Skeletal muscle satellite cell (primary cell): ENCODE measurements at regions not wholly inside any gene's neighbourhood (a gene's known extent, or its start where the extent isn't known, plus 50 kb on each side); places are given as distances from the start of the nearest gene placed in this dataset.
"Not testable (repeated sequence)": the region's sequence is repeated elsewhere in the genome, so short reads cannot be mapped to it uniquely, and the experiment has no call there.

ENCODE experiments used
- H3K27me3 ChIP-seq: 2 replicates; pipeline ENCODE4 v1.7.0; 2013; ENCODE audit warnings: low read length; ENCODE audit not compliant: control insufficient read depth, insufficient read depth
- H3K36me3 ChIP-seq: 2 replicates; pipeline ENCODE4 v1.7.0; 2013; ENCODE audit warnings: mild to moderate bottlenecking, control low read depth, low read length; ENCODE audit not compliant: insufficient read depth
- H3K4me1 ChIP-seq: 2 replicates; pipeline ENCODE4 v1.7.0; 2013; ENCODE audit warnings: low read length; ENCODE audit not compliant: control insufficient read depth, insufficient read depth
- H3K4me2 ChIP-seq: 2 replicates; pipeline ENCODE4 v1.7.0; 2013; ENCODE audit warnings: mild to moderate bottlenecking, low read length
- H3K4me3 ChIP-seq: 2 replicates; pipeline ENCODE4 v1.7.0; 2013; ENCODE audit warnings: low read length
- H3K9ac ChIP-seq: 2 replicates; pipeline ENCODE4 v1.7.0; 2013; ENCODE audit warnings: mild to moderate bottlenecking, low read depth, low read length, moderate library complexity
- H3K9me3 ChIP-seq: replicated peaks from 2 replicates; pipeline ENCODE4 v1.7.0; 2013; ENCODE audit warnings: mild to moderate bottlenecking, control low read depth, low read length

DNA sequence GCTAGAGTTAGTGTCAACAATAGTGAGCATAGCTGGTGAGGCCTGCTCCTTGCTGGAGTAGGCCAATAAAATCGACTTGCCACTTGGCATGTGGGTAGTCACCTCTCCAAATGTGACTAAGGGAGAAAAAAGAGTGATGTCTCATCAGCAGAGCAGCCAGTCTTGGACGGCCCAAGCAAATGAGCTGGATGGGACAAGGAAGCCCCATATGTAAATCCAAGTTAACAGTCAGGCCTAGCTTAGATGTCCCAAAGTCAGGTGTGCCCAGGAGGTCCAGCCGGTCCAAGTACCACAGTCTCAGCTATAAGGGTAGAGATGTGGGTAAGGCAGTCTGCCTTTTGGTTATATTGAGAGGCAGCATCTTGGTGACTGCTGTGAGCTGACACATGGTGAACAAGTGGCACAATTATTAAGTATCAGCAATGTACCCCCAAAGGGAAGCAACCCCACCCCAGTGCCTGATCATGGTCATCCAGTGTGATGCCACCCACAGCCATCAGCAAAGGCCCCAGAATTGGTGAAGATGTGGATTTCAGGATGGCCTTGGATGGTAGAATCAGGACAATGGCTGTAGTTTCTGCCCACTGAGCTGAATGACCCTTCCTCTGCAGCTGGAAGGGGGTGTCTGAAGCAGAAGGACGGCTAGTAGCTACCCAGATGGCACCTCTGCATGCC lies 83.4 kb downstream of the TNFRSF13B start:
- Histone ChIP-seq H3K36me3 (no peaks in the 10 kb centered on the region), H3K4me3 (no peak overlapping the region), H3K4me1 (no peaks in the 10 kb centered on the region), H3K4me2 (no peak overlapping the region), H3K27me3 (peaks cover 13% of the 10 kb centered on the region), H3K9ac (no peak overlapping the region), H3K9me3 (no peaks in the 10 kb centered on the region)

DNA sequence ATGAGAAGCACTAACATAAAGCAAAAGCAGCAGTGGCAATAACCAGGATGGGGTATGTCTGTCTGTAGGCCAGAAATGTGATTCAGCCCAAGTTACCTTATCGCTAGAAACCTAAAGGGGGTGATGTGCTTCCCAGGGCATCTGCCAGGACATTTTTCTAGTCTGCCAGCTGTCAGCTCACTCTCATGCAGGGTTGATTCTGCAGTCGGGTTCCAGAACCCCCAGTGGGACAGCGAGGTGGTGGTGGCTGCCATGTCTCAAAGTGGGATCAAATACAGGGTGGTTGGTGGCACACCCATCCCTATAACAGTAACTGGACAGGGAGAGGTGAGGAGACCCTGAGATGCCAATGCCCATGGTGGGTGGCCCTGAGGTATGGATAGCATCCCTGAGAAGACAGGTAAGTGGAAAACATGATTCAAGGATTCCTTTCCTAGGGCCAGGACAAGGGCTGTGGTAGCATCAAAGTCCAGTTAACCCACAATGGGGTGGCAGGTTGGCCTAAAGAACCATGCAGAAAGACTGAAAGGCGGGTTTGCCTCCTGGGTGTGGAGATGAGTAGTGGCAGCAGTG lies 84.3 kb downstream of the TNFRSF13B start:
- H3K27me3 ChIP-seq, result peaks cover 13% of the 10 kb centered on the region
- H3K4me2 ChIP-seq, result no peak overlapping the region
- H3K9me3 ChIP-seq, result no peaks in the 10 kb centered on the region
- H3K4me1 ChIP-seq, result no peaks in the 10 kb centered on the region
- H3K4me3 ChIP-seq, result no peak overlapping the region
- no peaks in the 10 kb centered on the region for H3K36me3 ChIP-seq
- no peak overlapping the region for H3K9ac ChIP-seq

DNA sequence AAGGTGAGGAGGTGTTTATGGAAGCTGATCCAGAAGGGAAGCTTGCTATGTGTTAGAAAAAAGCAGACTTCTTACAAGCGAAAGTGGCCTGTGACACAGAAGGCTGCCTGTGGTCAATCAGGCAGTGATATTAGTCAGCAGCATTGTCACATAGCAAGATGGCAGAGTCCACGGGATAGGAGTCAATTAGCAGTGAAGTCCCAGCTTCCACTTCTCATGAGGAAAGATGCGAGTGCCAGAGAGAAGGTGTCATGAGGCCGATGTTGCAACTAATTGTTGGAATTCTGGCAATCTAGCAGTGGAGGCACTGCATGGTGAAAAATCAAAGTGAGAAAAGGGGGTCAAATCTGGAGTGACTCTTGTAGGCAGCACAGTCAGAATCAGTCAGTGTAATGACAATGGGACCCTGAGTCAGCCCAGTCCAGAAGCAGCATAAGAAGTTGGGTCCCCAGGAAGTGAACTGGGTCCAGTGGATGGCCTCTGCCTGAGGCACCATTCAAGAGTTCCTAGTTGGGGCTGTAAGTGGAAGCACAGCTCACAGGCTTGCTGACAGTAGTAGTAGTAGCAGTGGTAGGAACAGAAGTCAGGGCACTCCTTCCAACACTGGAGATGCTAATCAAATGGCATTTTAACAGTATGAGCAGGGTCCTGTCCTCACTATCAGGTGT lies 85.1 kb downstream of the TNFRSF13B start:
- H3K9me3 ChIP-seq, result no peaks in the 10 kb centered on the region
- H3K4me3 ChIP-seq, result no peak overlapping the region
- no peaks in the 10 kb centered on the region for H3K36me3 ChIP-seq
- no peak overlapping the region for H3K4me2 ChIP-seq
- H3K4me1 ChIP-seq, result no peaks in the 10 kb centered on the region
- H3K27me3 ChIP-seq, result peaks cover 15% of the 10 kb centered on the region
- no peak overlapping the region for H3K9ac ChIP-seq

GRCh38 chr17:16885204-16885603 lies 86.7 kb downstream of the TNFRSF13B start:
- not testable (repeated sequence) for H3K9me3 ChIP-seq, H3K4me2 ChIP-seq, H3K4me3 ChIP-seq, H3K4me1 ChIP-seq, H3K9ac ChIP-seq, H3K36me3 ChIP-seq
- peaks cover 19% of the 10 kb centered on the region for H3K27me3 ChIP-seq

- not testable (repeated sequence) for H3K9ac ChIP-seq, H3K4me3 ChIP-seq, H3K4me1 ChIP-seq, H3K36me3 ChIP-seq, H3K9me3 ChIP-seq, H3K4me2 ChIP-seq
- peaks cover 32% of the 10 kb centered on the region for H3K27me3 ChIP-seq
Observed at GRCh38 chr17:16882926-16883265, 89.0 kb downstream of the TNFRSF13B start.

DNA sequence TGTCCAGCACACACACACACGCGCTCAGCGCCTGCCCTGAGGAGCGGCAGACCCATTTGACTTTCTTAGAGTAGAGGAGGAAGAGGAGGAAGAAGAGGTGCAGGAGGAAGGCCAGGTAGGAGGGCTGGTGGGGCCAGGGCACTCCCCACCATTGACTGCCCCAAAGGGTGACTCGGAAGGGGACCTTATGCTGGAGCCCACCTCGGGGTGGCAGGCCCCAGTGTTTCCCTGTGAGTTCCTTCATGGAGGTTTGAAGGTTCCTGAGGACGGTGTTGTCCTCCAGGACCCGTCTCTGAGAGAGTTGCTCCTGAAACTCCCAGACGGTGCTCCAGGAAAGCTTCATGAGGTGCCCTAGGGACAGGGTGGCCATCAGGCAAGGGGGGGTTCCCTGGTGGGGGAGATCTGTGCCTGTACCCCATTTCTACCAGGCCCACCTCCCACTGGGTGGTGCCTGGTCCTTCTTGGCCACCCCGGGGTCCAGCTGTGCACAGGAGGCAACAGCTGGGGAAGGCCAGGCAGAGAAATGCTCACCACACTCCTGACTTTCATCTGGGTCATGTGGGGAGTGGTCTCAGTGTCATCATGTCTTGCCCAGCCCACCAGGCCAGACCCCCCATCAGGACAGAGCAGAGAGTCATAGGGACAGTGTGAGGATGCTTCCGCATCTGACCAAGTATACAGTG lies 89.5 kb downstream of the TNFRSF13B start:
- no peaks in the 10 kb centered on the region for H3K36me3 ChIP-seq
- no peak overlapping the region for H3K9ac ChIP-seq
- H3K4me2 ChIP-seq, result no peak overlapping the region
- H3K27me3 ChIP-seq, result peaks cover 37% of the 10 kb centered on the region
- peaks cover 4% of the 10 kb centered on the region for H3K9me3 ChIP-seq
- H3K4me1 ChIP-seq, result no peaks in the 10 kb centered on the region
- H3K4me3 ChIP-seq, result no peak overlapping the region

GRCh38 chr17:16881239-16881924 lies 90.5 kb downstream of the TNFRSF13B start:
- peaks cover 32% of the 10 kb centered on the region for H3K27me3 ChIP-seq

DNA sequence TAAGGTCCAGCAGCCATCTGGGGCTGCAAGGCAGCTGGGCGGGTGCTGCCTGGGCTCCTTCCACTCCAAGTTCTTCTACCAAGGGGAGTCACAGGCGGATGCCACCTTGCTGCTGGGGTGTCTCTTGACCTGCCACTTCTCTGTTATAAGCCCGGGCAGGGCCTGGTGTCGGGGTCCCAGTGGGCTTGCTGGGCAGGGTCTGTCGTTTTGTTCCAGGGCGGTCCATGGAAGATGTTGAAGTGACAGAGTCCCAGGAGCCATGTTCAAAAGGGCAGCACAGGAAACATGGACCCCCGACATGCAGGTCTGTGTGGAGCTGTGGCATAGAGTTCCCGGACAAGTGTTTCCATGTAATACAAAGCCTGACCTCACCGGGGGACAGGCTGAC lies 91.1 kb downstream of the TNFRSF13B start:
- Histone ChIP-seq H3K9ac (no peak overlapping the region), H3K4me2 (no peak overlapping the region), H3K4me1 (no peaks in the 10 kb centered on the region), H3K27me3 (peaks cover 29% of the 10 kb centered on the region), H3K4me3 (no peak overlapping the region), H3K36me3 (no peaks in the 10 kb centered on the region), H3K9me3 (peaks cover 6% of the 10 kb centered on the region)

More at GRCh38 chr17:16881239-16881924, 90.5 kb downstream of the TNFRSF13B start:
- Histone ChIP-seq H3K36me3 (no peaks in the 10 kb centered on the region), H3K4me1 (no peaks in the 10 kb centered on the region), H3K4me3 (no peak overlapping the region), H3K4me2 (no peak overlapping the region), H3K9ac (no peak overlapping the region), H3K9me3 (peaks cover 6% of the 10 kb centered on the region)

DNA sequence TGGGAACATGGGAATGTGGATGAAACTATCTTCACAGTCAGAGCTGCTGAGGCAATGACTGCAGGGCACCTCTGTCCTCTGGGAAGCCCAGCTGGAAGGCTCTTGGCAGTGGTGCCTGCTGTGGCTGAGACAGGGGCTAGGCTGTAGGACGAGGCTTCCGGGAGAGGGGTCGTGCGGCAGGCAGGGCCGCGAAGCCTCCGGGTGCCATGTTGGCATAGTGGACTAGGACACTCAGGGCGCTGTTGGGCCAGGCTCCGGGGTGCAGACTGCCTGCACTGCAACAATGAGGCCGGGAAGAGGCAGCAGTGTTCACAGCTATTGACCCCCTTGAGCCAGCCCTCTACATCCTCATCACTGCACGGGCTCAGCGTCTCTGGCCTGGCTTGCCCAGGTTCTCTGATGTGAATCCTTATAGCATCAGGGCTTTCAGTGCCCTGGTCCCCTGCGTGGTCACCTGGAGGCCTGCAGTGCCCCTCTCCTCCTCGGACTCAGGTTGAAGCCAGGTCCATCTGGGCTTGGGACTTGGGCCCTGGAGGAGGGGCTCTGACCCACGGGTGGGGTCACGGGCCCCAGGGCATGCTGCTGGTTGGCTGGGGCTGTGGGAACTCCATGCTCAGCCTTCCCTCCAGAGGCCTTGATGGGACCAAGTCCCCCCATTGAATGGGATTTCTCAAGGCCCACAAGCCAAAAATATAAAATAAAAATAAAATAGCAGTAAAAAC lies 91.6 kb downstream of the TNFRSF13B start:
- peaks cover 29% of the 10 kb centered on the region for H3K27me3 ChIP-seq
- no peaks in the 10 kb centered on the region for H3K4me1 ChIP-seq
- no peak overlapping the region for H3K9ac ChIP-seq
- H3K9me3 ChIP-seq, result peaks cover 6% of the 10 kb centered on the region
- no peak overlapping the region for H3K4me2 ChIP-seq
- H3K4me3 ChIP-seq, result no peak overlapping the region
- H3K36me3 ChIP-seq, result no peaks in the 10 kb centered on the region

GRCh38 chr17:16879686-16880085 lies 92.2 kb downstream of the TNFRSF13B start:
- peaks cover 6% of the 10 kb centered on the region for H3K9me3 ChIP-seq
- no peak overlapping the region for H3K4me2 ChIP-seq
- no peaks in the 10 kb centered on the region for H3K4me1 ChIP-seq
- no peaks in the 10 kb centered on the region for H3K36me3 ChIP-seq
- H3K27me3 ChIP-seq, result peaks cover 29% of the 10 kb centered on the region
- H3K9ac ChIP-seq, result no peak overlapping the region
- H3K4me3 ChIP-seq, result no peak overlapping the region

- Histone ChIP-seq H3K4me3 (no peak overlapping the region), H3K27me3 (peaks cover 32% of the 10 kb centered on the region), H3K36me3 (no peaks in the 10 kb centered on the region), H3K4me2 (no peak overlapping the region), H3K4me1 (no peaks in the 10 kb centered on the region), H3K9me3 (peaks cover 6% of the 10 kb centered on the region), H3K9ac (no peak overlapping the region)
Observed at GRCh38 chr17:16878606-16879005, 93.3 kb downstream of the TNFRSF13B start.
